IMR-90 (cell line): ENCODE measurements at regions not wholly inside any gene's neighbourhood (a gene's known extent, or its start where the extent isn't known, plus 50 kb on each side); places are given as distances from the start of the nearest gene placed in this dataset.

Experiments used
- ATAC-seq: fragments of 200-7000 bp; cut with Tn5 transposase; 2 replicates; pipeline ENCODE4 v1.9.1; 2020; ENCODE audit warnings: low read depth, mild to moderate bottlenecking, moderate library complexity
- BruUV-seq: library from RNA; stranded (reverse); fragments of 400-500 nt; replicated peaks from 2 replicates; lab custom pipeline; 2021; lab: Mats Ljungman, UMichigan
- CTCF ChIA-PET: fragments of 300-600 bp; formaldehyde crosslinking; extraction: SDS; loops from one replicate; lab custom pipeline; 2021; ENCODE audit warnings: antibody characterized with exemption; lab: Yijun Ruan, JAX
- POLR2A ChIA-PET: fragments of 300-600 bp; sonication (Branson Sonifier 250); formaldehyde crosslinking; loops from one replicate; lab custom pipeline; 2022; ENCODE audit warnings: antibody characterized with exemption; ENCODE audit not compliant: unreplicated experiment; lab: Charles Lee
- DNase-seq: peaks from one replicate; pipeline ENCODE4 v3.0.0; 2013
- H2AFZ ChIP-seq: replicated peaks from 2 replicates; pipeline ENCODE3; 2013; ENCODE audit warnings: low read length, mild to moderate bottlenecking; ENCODE audit not compliant: poor library complexity
- H2AK5ac ChIP-seq: 2 replicates; pipeline ENCODE4 v1.6.1; 2013; ENCODE audit warnings: low read depth, low read length, inconsistent platforms
- H2AK9ac ChIP-seq: replicated peaks from 2 replicates; pipeline ENCODE3; 2013; ENCODE audit warnings: mild to moderate bottlenecking, low read depth, low read length, moderate library complexity; ENCODE audit not compliant: poor library complexity
- H2BK120ac ChIP-seq: 2 replicates; pipeline ENCODE4 v1.6.1; 2013; ENCODE audit warnings: low read depth, low read length, inconsistent platforms
- H2BK15ac ChIP-seq: 3 replicates; pipeline ENCODE4 v1.6.1; 2013; ENCODE audit warnings: low read depth, low read length, inconsistent platforms
- H2BK20ac ChIP-seq: 2 replicates; pipeline ENCODE4 v1.6.1; 2013; ENCODE audit warnings: low read depth, mild to moderate bottlenecking, inconsistent platforms, low read length, moderate library complexity
- H2BK5ac ChIP-seq: 2 replicates; pipeline ENCODE4 v1.6.1; 2013; ENCODE audit warnings: mild to moderate bottlenecking, low read depth, low read length, inconsistent platforms; ENCODE audit not compliant: poor library complexity, severe bottlenecking
- H3K14ac ChIP-seq: replicated peaks from 2 replicates; pipeline ENCODE4 v1.6.1; 2013; ENCODE audit warnings: low read depth, low read length, inconsistent platforms
- H3K18ac ChIP-seq: 2 replicates; pipeline ENCODE4 v1.6.1; 2013; ENCODE audit warnings: low read depth, low read length, control low read depth
- H3K23ac ChIP-seq: 2 replicates; pipeline ENCODE4 v1.6.1; 2013; ENCODE audit warnings: low read depth, low read length, inconsistent platforms
- H3K27ac ChIP-seq: 2 replicates; pipeline ENCODE4 v1.5.1; 2013; ENCODE audit warnings: mild to moderate bottlenecking, control low read depth, low read length; ENCODE audit not compliant: insufficient read depth
- H3K27me3 ChIP-seq: 2 replicates; pipeline ENCODE4 v1.6.1; 2013; ENCODE audit warnings: low read length; ENCODE audit not compliant: control insufficient read depth, insufficient read depth
- H3K36me3 ChIP-seq: 2 replicates; pipeline ENCODE4 v1.6.1; 2013; ENCODE audit warnings: low read length, mixed read lengths; ENCODE audit not compliant: control insufficient read depth, insufficient read depth
- H3K4ac ChIP-seq: 2 replicates; pipeline ENCODE4 v1.6.1; 2013; ENCODE audit warnings: low read depth, low read length, inconsistent platforms
- H3K4me1 ChIP-seq: 2 replicates; pipeline ENCODE4 v1.6.1; 2013; ENCODE audit warnings: low read length, mixed read lengths; ENCODE audit not compliant: control insufficient read depth, insufficient read depth
- H3K4me2 ChIP-seq: 2 replicates; pipeline ENCODE4 v1.6.1; 2013; ENCODE audit warnings: low read depth, mild to moderate bottlenecking, control low read depth, low read length, moderate library complexity
- H3K4me3 ChIP-seq: 2 replicates; pipeline ENCODE4 v1.5.1; 2013; ENCODE audit warnings: low read depth, mild to moderate bottlenecking, control low read depth, low read length, moderate library complexity; ENCODE audit not compliant: insufficient read depth
- H3K56ac ChIP-seq: 2 replicates; pipeline ENCODE4 v1.6.1; 2013; ENCODE audit warnings: low read length, inconsistent platforms; ENCODE audit not compliant: insufficient read depth; ENCODE audit errors: extremely low read depth
- H3K79me1 ChIP-seq, 2 experiments: 2 replicates each; pipeline ENCODE4 v1.6.1; 2013; ENCODE audit warnings: low read length in 2 of 2, inconsistent platforms in 1 of 2, low read depth in 1 of 2
- H3K9ac ChIP-seq: 2 replicates; pipeline ENCODE4 v1.6.1; 2013; ENCODE audit warnings: low read depth, low read length, control low read depth
- H3K9me1 ChIP-seq: 2 replicates; pipeline ENCODE4 v1.6.1; 2013; ENCODE audit warnings: low read length, inconsistent platforms; ENCODE audit not compliant: insufficient read depth
- H3K9me3 ChIP-seq: 2 replicates; pipeline ENCODE4 v1.6.1; 2013; ENCODE audit warnings: low read length; ENCODE audit not compliant: control insufficient read depth, insufficient read depth
- H4K20me1 ChIP-seq: 2 replicates; pipeline ENCODE4 v1.6.1; 2013; ENCODE audit warnings: low read length, inconsistent platforms; ENCODE audit not compliant: insufficient read depth
- H4K5ac ChIP-seq: 2 replicates; pipeline ENCODE4 v1.6.1; 2013; ENCODE audit warnings: mild to moderate bottlenecking, low read depth, low read length, control low read depth
- H4K8ac ChIP-seq, 2 experiments: 2 replicates each; pipeline ENCODE4 v1.6.1; 2013; ENCODE audit warnings: low read depth in 2 of 2, low read length in 2 of 2, control low read depth in 1 of 2, inconsistent platforms in 1 of 2
- H4K91ac ChIP-seq: 2 replicates; pipeline ENCODE4 v1.6.1; 2013; ENCODE audit warnings: low read depth, low read length, inconsistent platforms; ENCODE audit not compliant: insufficient read depth
- BHLHE40 ChIP-seq: fragments of 150-350 bp; IDR thresholded peaks from 2 replicates; pipeline ENCODE4 v1.6.1; 2016; ENCODE audit warnings: mild to moderate bottlenecking, low read depth, low read length
- CEBPB ChIP-seq: IDR thresholded peaks from 2 replicates; pipeline ENCODE4 v1.6.1; 2012; ENCODE audit warnings: low read depth, low read length, improper control_type of control experiment
- CHD1 ChIP-seq: IDR thresholded peaks from 2 replicates; pipeline ENCODE4 v1.6.1; 2012; ENCODE audit warnings: low read depth, low read length, improper control_type of control experiment
- CTCF ChIP-seq: conservative IDR thresholded peaks from 2 replicates; pipeline ENCODE4 v1.5.1; 2012; ENCODE audit warnings: mild to moderate bottlenecking, low read depth, low read length, improper control_type of control experiment
- ELK1 ChIP-seq: fragments of 150-350 bp; IDR thresholded peaks from 2 replicates; pipeline ENCODE4 v1.6.1; 2016; ENCODE audit warnings: low read depth, mild to moderate bottlenecking, low read length, moderate library complexity, borderline replicate concordance
- MAFK ChIP-seq: IDR thresholded peaks from 2 replicates; pipeline ENCODE4 v1.6.1; 2012; ENCODE audit warnings: low read depth, low read length, improper control_type of control experiment
- MAZ ChIP-seq: IDR thresholded peaks from 2 replicates; pipeline ENCODE4 v1.6.1; 2012; ENCODE audit warnings: low read depth, mild to moderate bottlenecking, low read length, improper control_type of control experiment, moderate library complexity, borderline replicate concordance
- MXI1 ChIP-seq: IDR thresholded peaks from 2 replicates; pipeline ENCODE4 v1.6.1; 2012; ENCODE audit warnings: low read depth, mild to moderate bottlenecking, low read length, moderate library complexity, borderline replicate concordance
- NFE2L2 ChIP-seq: fragments of 150-350 bp; IDR thresholded peaks from 2 replicates; pipeline ENCODE4 v1.6.1; 2016; ENCODE audit warnings: low read depth, mild to moderate bottlenecking, low read length
- RAD21 ChIP-seq: IDR thresholded peaks from 2 replicates; pipeline ENCODE4 v1.6.1; 2012; ENCODE audit warnings: low read length, improper control_type of control experiment
- RCOR1 ChIP-seq: IDR thresholded peaks from 2 replicates; pipeline ENCODE4 v1.6.1; 2012; ENCODE audit warnings: mild to moderate bottlenecking, low read length, improper control_type of control experiment; ENCODE audit not compliant: insufficient replicate concordance
- RFX5 ChIP-seq: IDR thresholded peaks from 2 replicates; pipeline ENCODE4 v1.8.0; 2012; ENCODE audit warnings: low read depth, mild to moderate bottlenecking, low read length, moderate library complexity
- SMC3 ChIP-seq: fragments of 150-350 bp; IDR thresholded peaks from 2 replicates; pipeline ENCODE4 v1.6.1; 2016; ENCODE audit warnings: low read depth, mild to moderate bottlenecking, antibody characterized with exemption, low read length, moderate library complexity
- USF2 ChIP-seq: fragments of 150-350 bp; IDR thresholded peaks from 2 replicates; pipeline ENCODE4 v1.6.1; 2017; ENCODE audit warnings: mild to moderate bottlenecking, antibody characterized with exemption, low read length, low read depth
- WGBS, 2 experiments: methylation state at CpG; one replicate each; pipeline versions ENCODE4 v1.1.5 to v1.1.7; 2013; ENCODE audit warnings: missing lambda C conversion rate in 2 of 2; ENCODE audit not compliant: insufficient read length in 1 of 2; ENCODE audit errors: extremely low coverage in 2 of 2; 5-methylcytosine and 5-hydroxymethylcytosine counted together
- dilution Hi-C: fragments of 300-500 bp; cut with HindIII; formaldehyde crosslinking; loops from one replicate; pipeline ENCODE4 v1.14.3; 2018; ENCODE audit warnings: low sequenced_read_pairs; ENCODE audit not compliant: unreplicated experiment
- in situ Hi-C: fragments of 300-500 bp; cut with MboI; formaldehyde crosslinking; loops from 3 replicates; pipeline ENCODE4 v1.14.3; 2019; ENCODE audit warnings: low sequenced_read_pairs, inconsistent platforms, mixed read lengths
- intact Hi-C: fragments of 100-400 bp; cut with micrococcal nuclease; formaldehyde crosslinking; loops from 2 replicates; pipeline ENCODE4 v1.10.0; 2022

- Histone ChIP-seq H2AK5ac (no peak overlapping the region), H4K91ac (no peak overlapping the region), H4K20me1 (no peaks in the 10 kb centered on the region), H3K9ac (no peak overlapping the region), H3K4me2 (no peak overlapping the region), H2BK20ac (no peak overlapping the region), H4K8ac (no peak overlapping the region), H3K4me1 (no peaks in the 10 kb centered on the region), H3K14ac (no peak overlapping the region), H3K9me1 (no peaks in the 10 kb centered on the region), H2AFZ (no peak overlapping the region), H3K27ac (no peak overlapping the region), H3K9me3 (peaks cover 34% of the 10 kb centered on the region), H2AK9ac (no peak overlapping the region), H2BK5ac (no peak overlapping the region), H3K56ac (no peak overlapping the region), H2BK120ac (no peak overlapping the region), H3K4ac (no peak overlapping the region), H3K36me3 (no peaks in the 10 kb centered on the region), H2BK15ac (no peak overlapping the region), H3K18ac (no peak overlapping the region), H3K23ac (no peak overlapping the region), H3K27me3 (no peaks in the 10 kb centered on the region), H3K4me3 (no peak overlapping the region), H3K79me1 (no peaks in the 10 kb centered on the region), H4K5ac (no peak overlapping the region)
- ATAC-seq, result no peak
- WGBS, 2 experiments, result no CpG with 5 or more reads among the region's 12 CpGs
- in situ Hi-C loops, result no loop called here
- intact Hi-C loops, result no loop called here
- CTCF ChIA-PET, result no interaction called here
- dilution Hi-C loops, result no loop called here
- BruUV-seq, result no TSS peak
- POLR2A ChIA-PET, result no interaction called here
- no peak for DNase-seq
- no peak for TF ChIP-seq RCOR1
- no peak for TF ChIP-seq MAFK
- no peak for TF ChIP-seq RFX5
- TF ChIP-seq RAD21, result no peak
- no peak for TF ChIP-seq ELK1
- TF ChIP-seq CEBPB, result no peak
- TF ChIP-seq SMC3, result no peak
- TF ChIP-seq CTCF, result no peak
- no peak for TF ChIP-seq MAZ
- TF ChIP-seq NFE2L2, result no peak
- no peak for TF ChIP-seq BHLHE40
- TF ChIP-seq CHD1, result no peak
- no peak for TF ChIP-seq MXI1
- no peak for TF ChIP-seq USF2
Observed at GRCh38 chr18:78913395-78913794, 66.2 kb upstream of the SALL3 start.
